Smooth muscle cell of the brain vasculature (primary cell): ENCODE measurements at regions not wholly inside any gene's neighbourhood (a gene's known extent, or its start where the extent isn't known, plus 50 kb on each side); places are given as distances from the start of the nearest gene placed in this dataset.

Experiments used
- DNase-seq: peaks from one replicate; pipeline ENCODE4 v3.0.0-alpha.2; 2012; ENCODE audit warnings: low read depth, low spot score

DNA sequence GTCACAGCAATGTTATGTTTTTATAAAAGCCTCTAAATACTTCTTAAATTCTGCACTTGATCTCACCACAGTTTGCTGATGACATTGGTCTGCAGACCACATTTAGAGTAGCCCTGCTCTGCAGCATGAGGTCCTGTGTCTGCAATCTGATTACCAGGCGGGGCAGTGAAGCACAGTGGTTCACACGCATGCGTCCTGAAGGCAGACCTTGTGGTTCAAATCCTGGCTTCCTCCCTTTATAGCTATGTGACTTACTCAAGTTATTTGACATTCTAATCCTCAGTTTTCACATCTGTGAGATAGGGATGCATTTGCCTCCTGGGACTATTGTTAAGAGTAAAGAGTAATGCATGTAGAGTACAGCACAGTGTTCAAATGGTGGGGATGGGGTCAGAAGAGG lies 50.3 kb downstream of the BMAL2 start:
- no peak for DNase-seq

DNA sequence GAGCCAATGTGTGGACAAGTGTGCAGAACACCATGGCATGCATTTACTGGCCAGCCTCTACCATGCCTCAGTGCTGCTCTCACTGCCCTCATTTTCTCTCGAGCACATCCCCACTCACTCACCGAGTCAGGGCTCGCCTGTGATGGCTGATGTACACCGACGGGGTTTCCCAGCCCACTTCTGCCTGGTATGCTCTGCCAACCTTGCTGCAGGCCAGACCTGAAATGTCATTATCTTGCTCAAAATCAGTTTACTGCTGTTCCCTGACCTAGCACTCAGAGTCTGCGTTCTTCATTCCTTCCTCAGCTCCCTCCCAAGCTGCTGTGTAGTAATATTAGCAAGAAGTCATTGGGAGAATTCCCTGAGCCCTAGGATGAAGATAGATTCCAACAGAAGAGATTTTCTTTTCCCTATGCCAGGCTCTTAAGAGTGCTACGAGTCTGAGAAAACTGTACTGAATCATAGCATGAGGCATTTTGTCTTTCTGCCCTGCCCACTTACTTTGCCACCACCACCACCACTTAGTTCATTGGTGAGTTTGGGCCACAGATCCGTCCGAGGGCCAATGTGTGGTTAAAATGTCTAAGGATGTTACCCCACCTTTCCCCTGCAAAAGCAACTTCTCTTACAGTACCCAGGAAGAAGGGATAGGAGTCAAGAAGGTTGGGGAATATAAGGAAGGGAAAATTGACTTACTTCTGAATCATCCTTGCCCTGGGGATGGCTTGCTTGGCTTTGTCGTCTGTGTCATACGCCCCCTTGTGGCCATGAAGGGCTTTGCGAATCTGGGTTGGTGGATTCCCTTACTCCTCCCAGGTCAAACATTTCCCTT lies 51.0 kb downstream of the BMAL2 start:
- DNase-seq: peak; percentile 59

DNA sequence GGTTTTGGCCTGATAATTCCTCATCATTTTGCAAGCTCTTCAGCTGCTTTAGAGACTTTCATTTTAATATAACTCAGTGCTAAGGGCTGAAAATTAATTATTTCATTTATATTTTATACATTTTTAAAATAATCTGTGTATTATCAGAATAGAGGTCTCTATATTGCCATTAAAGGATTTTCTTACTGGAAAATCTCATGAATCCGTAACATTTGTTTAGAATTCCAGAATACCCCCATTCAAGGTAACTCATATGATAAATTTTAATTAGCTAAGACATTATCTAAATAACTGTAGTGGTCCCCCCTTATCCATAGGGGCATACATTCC lies 51.6 kb downstream of the BMAL2 start:
- DNase-seq: no peak

DNA sequence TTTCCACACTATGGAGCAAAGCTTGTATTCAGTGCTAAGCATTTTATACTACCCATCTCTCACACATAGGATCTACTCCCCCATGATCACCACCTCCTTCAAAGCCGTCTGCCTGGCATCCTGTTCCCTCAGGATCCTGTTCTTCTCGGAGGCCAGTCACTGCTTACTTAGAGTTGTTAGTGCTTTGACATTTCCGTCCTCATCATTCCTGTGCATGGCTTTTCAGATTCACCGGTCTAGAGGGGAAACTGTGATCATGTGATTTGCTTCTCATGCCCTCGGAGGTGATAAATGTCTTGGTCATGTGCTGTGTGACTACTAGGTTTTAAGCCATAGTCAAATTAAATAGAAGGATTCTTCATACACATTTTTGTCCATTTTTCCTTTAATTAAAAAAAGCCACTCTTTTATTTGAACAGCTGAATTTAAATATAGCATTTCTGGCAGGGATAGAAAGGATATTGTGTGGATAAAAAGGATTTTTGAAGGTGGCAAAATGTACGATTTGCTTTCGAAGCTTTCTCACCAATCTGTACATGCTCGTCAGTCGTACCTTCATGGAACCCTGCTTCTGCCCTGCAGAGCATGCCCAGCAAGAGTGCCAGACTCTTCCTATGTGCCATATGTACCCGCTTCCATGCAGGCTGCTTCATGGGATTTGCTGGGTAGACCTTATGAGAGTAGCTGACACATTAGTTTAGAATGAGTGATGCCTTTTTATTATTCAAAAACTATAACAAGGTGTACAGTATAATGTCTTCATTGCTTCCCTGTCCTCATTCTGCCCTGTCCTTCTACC lies 53.3 kb downstream of the BMAL2 start:
- DNase-seq: no peak

DNA sequence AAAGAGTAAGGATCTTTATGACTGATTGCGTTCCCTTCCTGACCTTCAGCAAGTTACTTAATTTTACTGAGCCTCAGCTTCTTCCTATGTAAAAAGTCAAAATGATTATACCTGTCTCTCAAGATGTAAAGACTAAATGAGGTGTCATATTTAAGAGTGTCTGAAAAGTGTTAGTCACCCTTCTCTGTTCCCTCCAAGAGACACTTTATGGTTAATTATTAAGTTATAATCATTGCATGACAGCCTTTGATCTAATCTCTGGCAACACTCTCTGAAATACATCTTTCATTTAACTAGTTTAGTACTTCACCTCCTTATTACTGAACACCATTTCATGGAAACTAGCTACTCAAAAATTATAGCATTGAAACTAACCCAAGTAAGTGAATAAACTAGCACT lies 54.8 kb downstream of the BMAL2 start:
- DNase-seq: no peak

DNA sequence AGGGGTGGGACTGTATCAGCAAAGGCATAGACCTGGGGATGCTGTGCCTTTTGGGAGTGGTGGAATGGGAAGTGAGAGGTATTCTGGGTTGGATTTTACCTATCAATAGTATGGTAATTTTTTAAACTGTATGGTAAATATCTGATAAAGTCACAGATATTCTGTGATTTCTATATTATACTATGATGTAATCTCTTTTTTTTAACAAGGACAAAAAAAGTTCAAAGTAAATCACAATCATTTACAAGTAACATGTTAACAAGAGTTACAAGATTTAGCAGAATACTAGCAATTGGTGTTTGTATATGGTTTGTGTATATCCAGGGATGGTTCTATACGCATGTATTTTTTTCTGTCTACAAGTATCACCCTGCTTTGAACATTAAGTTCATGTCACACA lies 56.0 kb downstream of the BMAL2 start:
- DNase-seq: no peak

DNA sequence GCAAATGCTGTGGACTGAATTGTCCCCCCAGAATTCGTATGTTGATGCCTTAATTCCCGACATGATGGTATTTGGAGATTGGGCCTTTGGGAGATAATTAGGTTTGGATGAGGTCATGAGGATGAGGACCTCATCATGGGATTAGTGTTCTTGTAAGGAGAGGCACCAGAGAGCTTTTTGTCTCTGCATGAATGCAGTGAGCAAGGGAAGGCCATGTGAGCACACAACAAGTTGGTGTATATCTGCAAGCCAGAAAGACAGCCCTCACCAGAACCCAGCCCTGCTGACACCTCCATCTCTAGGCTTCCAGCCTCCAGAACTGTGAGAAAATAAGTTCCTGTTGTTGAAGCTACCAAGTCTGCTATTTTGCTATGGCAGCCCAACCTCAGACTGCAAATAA lies 51.9 kb upstream of the SMCO2 start:
- no peak for DNase-seq

DNA sequence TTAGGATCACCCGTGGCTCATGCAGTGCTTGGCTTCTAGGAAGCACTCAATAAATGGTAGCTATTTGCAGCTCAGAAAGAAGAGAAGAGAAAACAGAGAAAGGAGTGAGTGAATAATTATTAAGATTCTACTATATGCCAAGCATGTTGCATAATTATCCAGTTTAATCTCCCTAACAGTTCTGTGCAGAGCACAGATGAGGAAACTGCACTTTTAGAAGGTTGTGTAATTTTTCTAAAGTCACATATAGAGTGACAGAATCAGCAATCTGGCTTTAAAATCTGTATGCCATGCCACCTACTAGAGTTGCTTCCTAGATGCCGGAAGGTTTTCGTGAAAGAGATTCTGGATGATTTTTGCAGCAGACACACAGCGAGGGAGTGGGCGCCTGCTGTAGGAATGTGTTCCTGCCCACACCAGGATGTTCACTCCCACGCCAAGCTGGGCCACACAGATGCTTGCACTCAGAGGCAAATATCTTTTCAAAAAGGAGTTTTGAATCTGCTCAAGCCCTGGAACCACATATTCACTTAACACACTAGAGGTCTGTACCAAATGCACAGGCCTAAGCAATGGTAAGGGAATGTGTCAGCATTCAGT lies 50.2 kb upstream of the SMCO2 start:
- no peak for DNase-seq
